ENCODE measurements at regions not wholly inside any gene's neighbourhood (a gene's known extent, or its start where the extent isn't known, plus 50 kb on each side); places are given as distances from the start of the nearest gene placed in this dataset.

- WGBS, 4 donors, result 92 to 98% (median 96%) methylated on average over 6 of the region's 6 CpGs
- no peak overlapping the region for H3K4me3 ChIP-seq
- intact Hi-C loops (cut with DNase I), result no loop called here
- H3K27ac ChIP-seq, result no peak overlapping the region
- no peak for DNase-seq
- TF ChIP-seq POLR2A (IDR thresholded peaks at IDR 0.05), result no peak
- TF ChIP-seq CTCF (IDR thresholded peaks at IDR 0.05), result no peak
- H3K9me3 ChIP-seq (replicated peaks in 1 of 3), result no peaks in the 10 kb centered on the region
- no peaks in the 10 kb centered on the region for H3K27me3 ChIP-seq
- H3K36me3 ChIP-seq (replicated peaks in 1 of 2), result no peaks in the 10 kb centered on the region
- peaks cover 4 to 10% of the 10 kb centered on the region in 2 donors for H3K4me1 ChIP-seq (replicated peaks in 1 of 2)
Measured at GRCh38 chr2:64829525-64829924, 159.7 kb upstream of the SLC1A4 start.

GRCh38 chr2:64831134-64831976 is 157.8 kb upstream of the SLC1A4 start:
- H3K4me3 ChIP-seq, result peak overlapping the region in 1 of 4 donors; percentile 1
- intact Hi-C loops (cut with DNase I), result no loop called here
- H3K36me3 ChIP-seq (replicated peaks in 1 of 2), result no peaks in the 10 kb centered on the region
- TF ChIP-seq POLR2A (IDR thresholded peaks at IDR 0.05), result no peak
- TF ChIP-seq CTCF (IDR thresholded peaks at IDR 0.05), result peak; percentile 67 to 84 (median 82)
- 20 to 65% (median 44%) methylated on average over 10 to 20 of the region's 20 CpGs for WGBS, 4 donors
- H3K27me3 ChIP-seq, result no peaks in the 10 kb centered on the region
- H3K4me1 ChIP-seq (replicated peaks in 1 of 2), result peaks cover 4 to 10% of the 10 kb centered on the region in 2 donors
- peak; percentile 80 to 90 (median 87) for DNase-seq
- no peaks in the 10 kb centered on the region for H3K9me3 ChIP-seq (replicated peaks in 1 of 3)
- peak overlapping the region in 3 of 5 donors; percentile 45 to 81 (median 74) for H3K27ac ChIP-seq

- Histone ChIP-seq H3K4me1 (replicated peaks in 1 of 2) (peaks cover 4 to 10% of the 10 kb centered on the region in 2 donors), H3K27ac (peak overlapping the region in 2 of 5 donors; percentile 74 to 81), H3K27me3 (no peaks in the 10 kb centered on the region), H3K36me3 (replicated peaks in 1 of 2) (no peaks in the 10 kb centered on the region), H3K4me3 (no peak overlapping the region), H3K9me3 (replicated peaks in 1 of 3) (no peaks in the 10 kb centered on the region)
- intact Hi-C loops (cut with DNase I), result no loop called here
- no peak for DNase-seq
- 73 to 78% (median 77%) methylated on average over 6 of the region's 6 CpGs for WGBS, 4 donors
- TF ChIP-seq POLR2A (IDR thresholded peaks at IDR 0.05), result no peak
- TF ChIP-seq CTCF (IDR thresholded peaks at IDR 0.05), result no peak
Measured at GRCh38 chr2:64831977-64832328, 157.2 kb upstream of the SLC1A4 start.

GRCh38 chr2:64832936-64833335 is 156.3 kb upstream of the SLC1A4 start:
- Histone ChIP-seq H3K27ac (no peak overlapping the region), H3K36me3 (replicated peaks in 1 of 2) (no peaks in the 10 kb centered on the region), H3K27me3 (no peaks in the 10 kb centered on the region), H3K4me3 (no peak overlapping the region), H3K4me1 (replicated peaks in 1 of 2) (peaks cover 4 to 16% of the 10 kb centered on the region in 2 donors), H3K9me3 (replicated peaks in 1 of 3) (no peaks in the 10 kb centered on the region)
- 93 to 100% (median 94%) methylated on average over 1 of the region's 1 CpG for WGBS, 4 donors
- DNase-seq, result no peak
- intact Hi-C loops (cut with DNase I), result no loop called here
- TF ChIP-seq CTCF (IDR thresholded peaks at IDR 0.05), result no peak
- no peak for TF ChIP-seq POLR2A (IDR thresholded peaks at IDR 0.05)
